Right lobe of liver (tissue), 4 donors: ENCODE measurements at regions not wholly inside any gene's neighbourhood (a gene's known extent, or its start where the extent isn't known, plus 50 kb on each side); places are given as distances from the start of the nearest gene placed in this dataset.

Source experiments
- CTCF ChIP-seq, 4 donors: fragments of 200-600 bp in 3 of 4; fragments of 450-650 bp in 1 of 4; IDR thresholded peaks; one replicate each; pipeline versions ENCODE4 v1.5.1 to v1.8.0; 2016 to 2022; ENCODE audit warnings: antibody characterized with exemption in 4 of 4, mild to moderate bottlenecking in 2 of 4
- POLR2A ChIP-seq: fragments of 450-650 bp; IDR thresholded peaks from one replicate; pipeline ENCODE4 v1.6.1; 2017; ENCODE audit warnings: antibody characterized with exemption, mild to moderate bottlenecking
- donor health status: DM: no; HTN: no; CAD: no.
- donor health status: DM: no; HTN: no; CAD: no.
- donor health status: DM: no; HTN: yes; CAD: no.

DNA sequence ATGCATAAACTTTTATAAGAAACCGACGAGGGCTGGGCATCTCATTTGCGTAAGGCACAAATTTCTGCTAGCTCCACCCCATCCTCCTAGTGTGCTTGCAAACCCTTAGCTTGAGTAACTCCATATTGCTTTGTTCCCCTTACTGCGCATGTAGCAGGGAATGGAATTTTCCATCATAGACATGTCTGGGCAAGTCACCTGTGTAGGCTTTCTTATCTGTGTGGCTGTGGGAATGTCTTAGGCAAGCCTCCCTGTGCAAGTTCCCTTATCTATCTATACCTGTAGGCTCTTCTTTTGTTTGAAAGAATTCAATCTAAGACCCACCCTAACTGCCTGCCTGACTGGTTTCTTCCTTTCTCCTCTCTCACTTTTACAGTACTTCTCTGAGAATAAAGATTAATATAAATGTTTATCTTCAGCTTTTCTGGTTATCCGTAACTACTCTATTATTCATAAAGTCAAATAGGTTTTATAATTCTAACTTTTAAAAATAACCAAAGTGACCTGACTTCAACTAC, 217.6 kb upstream of the FIGN start:
- no peak for TF ChIP-seq CTCF (IDR thresholded peaks at IDR 0.05)
- TF ChIP-seq POLR2A, result no peak
